Body of pancreas (tissue), 4 donors: ENCODE measurements at regions not wholly inside any gene's neighbourhood (a gene's known extent, or its start where the extent isn't known, plus 50 kb on each side); places are given as distances from the start of the nearest gene placed in this dataset.

Experiments
- POLR2A ChIP-seq, 3 donors: fragments of 450-650 bp; IDR thresholded peaks; one replicate each; pipeline ENCODE4 v1.6.1; 2016; ENCODE audit warnings: antibody characterized with exemption in 3 of 3, mild to moderate bottlenecking in 2 of 3
- TF ChIP-seq, protein P1 (sequence below), 7 experiments: fragments of 450-650 bp in 4 of 7; fragments of 200-600 bp in 3 of 7; sonication (generic) in 3 of 7; IDR thresholded peaks; one replicate each; pipeline ENCODE4 v1.5.1; 2016 to 2019; ENCODE audit warnings: antibody characterized with exemption in 7 of 7

DNA sequence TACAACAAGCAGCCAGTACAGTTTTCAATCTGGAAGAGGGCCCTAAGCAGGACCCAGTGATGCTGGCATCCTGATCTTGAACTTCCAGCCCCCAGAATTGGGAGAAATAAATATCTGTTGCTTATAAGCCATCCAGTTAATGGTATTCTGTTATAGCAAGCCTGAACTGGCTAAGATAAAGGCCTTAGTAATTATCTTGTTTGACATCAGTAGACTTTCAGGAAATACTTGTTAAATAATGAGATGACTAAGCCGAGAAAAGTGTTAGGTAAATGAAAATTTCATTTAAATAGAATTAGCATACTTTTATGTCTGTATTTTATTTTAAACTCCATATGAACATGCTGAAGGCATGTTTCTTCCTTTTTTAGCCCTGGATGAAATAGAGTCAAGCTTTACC, 188.2 kb downstream of the OLFM4 start:
- TF ChIP-seq, protein P1, sequence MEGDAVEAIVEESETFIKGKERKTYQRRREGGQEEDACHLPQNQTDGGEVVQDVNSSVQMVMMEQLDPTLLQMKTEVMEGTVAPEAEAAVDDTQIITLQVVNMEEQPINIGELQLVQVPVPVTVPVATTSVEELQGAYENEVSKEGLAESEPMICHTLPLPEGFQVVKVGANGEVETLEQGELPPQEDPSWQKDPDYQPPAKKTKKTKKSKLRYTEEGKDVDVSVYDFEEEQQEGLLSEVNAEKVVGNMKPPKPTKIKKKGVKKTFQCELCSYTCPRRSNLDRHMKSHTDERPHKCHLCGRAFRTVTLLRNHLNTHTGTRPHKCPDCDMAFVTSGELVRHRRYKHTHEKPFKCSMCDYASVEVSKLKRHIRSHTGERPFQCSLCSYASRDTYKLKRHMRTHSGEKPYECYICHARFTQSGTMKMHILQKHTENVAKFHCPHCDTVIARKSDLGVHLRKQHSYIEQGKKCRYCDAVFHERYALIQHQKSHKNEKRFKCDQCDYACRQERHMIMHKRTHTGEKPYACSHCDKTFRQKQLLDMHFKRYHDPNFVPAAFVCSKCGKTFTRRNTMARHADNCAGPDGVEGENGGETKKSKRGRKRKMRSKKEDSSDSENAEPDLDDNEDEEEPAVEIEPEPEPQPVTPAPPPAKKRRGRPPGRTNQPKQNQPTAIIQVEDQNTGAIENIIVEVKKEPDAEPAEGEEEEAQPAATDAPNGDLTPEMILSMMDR (IDR thresholded peaks at IDR 0.05) = no peak
- TF ChIP-seq POLR2A (IDR thresholded peaks at IDR 0.05) = no peak
